A172 (cell line): ENCODE measurements at regions not wholly inside any gene's neighbourhood (a gene's known extent, or its start where the extent isn't known, plus 50 kb on each side); places are given as distances from the start of the nearest gene placed in this dataset.
"Not testable (repeated sequence)": the region's sequence is repeated elsewhere in the genome, so short reads cannot be mapped to it uniquely, and the experiment has no call there.

Experiments
- DNase-seq: peaks from one replicate; pipeline ENCODE4 v3.0.0-alpha.2; 2015; ENCODE audit warnings: low spot score

GRCh38 chr4:162841753-162842152 is 324.9 kb downstream of the NAF1 start:
- DNase-seq: no peak

- DNase-seq: no peak
Observed at GRCh38 chr4:162839814-162840213, 326.9 kb downstream of the NAF1 start.

- DNase-seq: no peak
Observed at GRCh38 chr4:162838671-162839070, 328.0 kb downstream of the NAF1 start.

- no peak for DNase-seq
Observed at GRCh38 chr4:162837679-162838078, 329.0 kb downstream of the NAF1 start.

GRCh38 chr4:162837241-162837640 is 329.4 kb downstream of the NAF1 start:
- no peak for DNase-seq

- no peak for DNase-seq
Observed at GRCh38 chr4:162836773-162837172, 329.9 kb downstream of the NAF1 start.

- not testable (repeated sequence) for DNase-seq
Observed at GRCh38 chr4:162836258-162836657, 330.4 kb downstream of the NAF1 start.

- no peak for DNase-seq
Observed at GRCh38 chr4:162830899-162831298, 335.8 kb downstream of the NAF1 start.

- DNase-seq: not testable (repeated sequence)
Observed at GRCh38 chr4:162817374-162817773, 349.3 kb downstream of the NAF1 start.

GRCh38 chr4:162804351-162804924 is 362.3 kb downstream of the NAF1 start:
- DNase-seq: no peak

- DNase-seq: no peak
Observed at GRCh38 chr4:162803378-162803777, 363.3 kb downstream of the NAF1 start.

- no peak for DNase-seq
Observed at GRCh38 chr4:162797108-162797507, 369.6 kb downstream of the NAF1 start.

- no peak for DNase-seq
Observed at GRCh38 chr4:162793571-162793970, 373.1 kb downstream of the NAF1 start.

GRCh38 chr4:162793004-162793403 is 373.7 kb downstream of the NAF1 start:
- no peak for DNase-seq

GRCh38 chr4:162791226-162791625 is 375.5 kb downstream of the NAF1 start:
- no peak for DNase-seq

GRCh38 chr4:162787120-162787519 is 379.6 kb downstream of the NAF1 start:
- no peak for DNase-seq

- no peak for DNase-seq
Observed at GRCh38 chr4:162782778-162783525, 383.7 kb downstream of the NAF1 start.

- DNase-seq: no peak
Observed at GRCh38 chr4:162782096-162782777, 384.5 kb downstream of the NAF1 start.

- DNase-seq: no peak
Observed at GRCh38 chr4:162770761-162771490, 395.8 kb downstream of the NAF1 start.

GRCh38 chr4:162767083-162767482 is 399.6 kb downstream of the NAF1 start:
- DNase-seq: no peak

GRCh38 chr4:162761965-162762364 is 404.7 kb downstream of the NAF1 start:
- no peak for DNase-seq

GRCh38 chr4:162740228-162740627 is 426.5 kb downstream of the NAF1 start:
- DNase-seq: not testable (repeated sequence)
